ENCODE measurements at regions not wholly inside any gene's neighbourhood (a gene's known extent, or its start where the extent isn't known, plus 50 kb on each side); places are given as distances from the start of the nearest gene placed in this dataset.
A peak's percentile ranks its signal among the peaks of the same experiment; 100 is the strongest.

GRCh38 chrX:120773801-120774200 is 101.9 kb downstream of the CT47B1 start:
- H3K9ac ChIP-seq (ENCODE audit: low read depth, low read length) = no peak overlapping the region
- H3K9me3 ChIP-seq (ENCODE audit: insufficient read depth, low read length, severe bottlenecking) = no peaks in the 10 kb centered on the region
- ATAC-seq (ENCODE audit: insufficient read depth, low read depth) = no peak
- H3K36me3 ChIP-seq (ENCODE audit: insufficient read depth, low read length) = no peaks in the 10 kb centered on the region
- H3K4me3 ChIP-seq (ENCODE audit: low read depth in 1 of 2, low read length in 2 of 2) = no peak overlapping the region
- H4K20me1 ChIP-seq (ENCODE audit: insufficient read depth, low read length) = no peaks in the 10 kb centered on the region
- no peaks in the 10 kb centered on the region for H3K79me2 ChIP-seq (ENCODE audit: insufficient read depth, low read length)
- DNase-seq = no peak
- H3K4me1 ChIP-seq (ENCODE audit: insufficient read depth, low read length) = no peaks in the 10 kb centered on the region
- no peak overlapping the region for H3K4me2 ChIP-seq (ENCODE audit: insufficient read depth, low read length)
- H3K27me3 ChIP-seq (ENCODE audit: insufficient read depth, low read length, poor library complexity) = no peaks in the 10 kb centered on the region
- no peak for TF ChIP-seq CTCF (IDR thresholded peaks at IDR 0.05; ENCODE audit: borderline replicate concordance, extremely low read depth, low read length, poor library complexity, severe bottlenecking)
- TF ChIP-seq EZH2 (IDR thresholded peaks at IDR 0.05; ENCODE audit: borderline replicate concordance, low read depth, low read length, severe bottlenecking) = no peak
- no peak overlapping the region for H2AFZ ChIP-seq (ENCODE audit: low read depth, low read length)
- H3K27ac ChIP-seq (ENCODE audit: low read length) = no peak overlapping the region

- TF ChIP-seq EZH2 (IDR thresholded peaks at IDR 0.05; ENCODE audit: borderline replicate concordance, low read depth, low read length, severe bottlenecking) = no peak
- TF ChIP-seq CTCF (IDR thresholded peaks at IDR 0.05; ENCODE audit: borderline replicate concordance, extremely low read depth, low read length, poor library complexity, severe bottlenecking) = peak; percentile 58
These were observed 105.9 kb downstream of the CT47B1 start for GRCh38 chrX:120769576-120770341.

GRCh38 chrX:120768681-120769080 is 107.0 kb downstream of the CT47B1 start:
- H3K4me1 ChIP-seq (ENCODE audit: insufficient read depth, low read length) = no peaks in the 10 kb centered on the region
- no peak overlapping the region for H3K4me2 ChIP-seq (ENCODE audit: insufficient read depth, low read length)
- no peaks in the 10 kb centered on the region for H4K20me1 ChIP-seq (ENCODE audit: insufficient read depth, low read length)
- DNase-seq (no peak), ATAC-seq (ENCODE audit: insufficient read depth, low read depth) (no peak)
- H3K27ac ChIP-seq (ENCODE audit: low read length) = no peak overlapping the region
- no peak overlapping the region for H3K9ac ChIP-seq (ENCODE audit: low read depth, low read length)
- H2AFZ ChIP-seq (ENCODE audit: low read depth, low read length) = no peak overlapping the region
- TF ChIP-seq CTCF (IDR thresholded peaks at IDR 0.05; ENCODE audit: borderline replicate concordance, extremely low read depth, low read length, poor library complexity, severe bottlenecking) (no peak), EZH2 (IDR thresholded peaks at IDR 0.05; ENCODE audit: borderline replicate concordance, low read depth, low read length, severe bottlenecking) (no peak)
- no peak overlapping the region for H3K4me3 ChIP-seq (ENCODE audit: low read depth in 1 of 2, low read length in 2 of 2)
- H3K27me3 ChIP-seq (ENCODE audit: insufficient read depth, low read length, poor library complexity) = no peaks in the 10 kb centered on the region
- H3K79me2 ChIP-seq (ENCODE audit: insufficient read depth, low read length) = no peaks in the 10 kb centered on the region
- no peaks in the 10 kb centered on the region for H3K9me3 ChIP-seq (ENCODE audit: insufficient read depth, low read length, severe bottlenecking)
- H3K36me3 ChIP-seq (ENCODE audit: insufficient read depth, low read length) = no peaks in the 10 kb centered on the region

More at GRCh38 chrX:120769576-120770341, 105.9 kb downstream of the CT47B1 start:
- no peak overlapping the region for H3K4me2 ChIP-seq (ENCODE audit: insufficient read depth, low read length)
- H3K27ac ChIP-seq (ENCODE audit: low read length) = no peak overlapping the region
- H3K79me2 ChIP-seq (ENCODE audit: insufficient read depth, low read length) = no peaks in the 10 kb centered on the region
- no peaks in the 10 kb centered on the region for H3K27me3 ChIP-seq (ENCODE audit: insufficient read depth, low read length, poor library complexity)
- H3K4me1 ChIP-seq (ENCODE audit: insufficient read depth, low read length) = no peaks in the 10 kb centered on the region
- H3K9ac ChIP-seq (ENCODE audit: low read depth, low read length) = no peak overlapping the region
- H3K4me3 ChIP-seq (ENCODE audit: low read depth in 1 of 2, low read length in 2 of 2) = no peak overlapping the region
- DNase-seq = peak; percentile 12
- no peaks in the 10 kb centered on the region for H3K9me3 ChIP-seq (ENCODE audit: insufficient read depth, low read length, severe bottlenecking)
- no peaks in the 10 kb centered on the region for H3K36me3 ChIP-seq (ENCODE audit: insufficient read depth, low read length)
- ATAC-seq (ENCODE audit: insufficient read depth, low read depth) = peak; percentile 65; the same call in 2 of the 3 replicates
- H2AFZ ChIP-seq (ENCODE audit: low read depth, low read length) = no peak overlapping the region
- no peaks in the 10 kb centered on the region for H4K20me1 ChIP-seq (ENCODE audit: insufficient read depth, low read length)

All from DND-41 (cell line).